Activated naive CD4-positive, alpha-beta T cell treated with anti-CD3 and anti-CD28 coated beads for 36 hours (primary cell): ENCODE measurements at regions not wholly inside any gene's neighbourhood (a gene's known extent, or its start where the extent isn't known, plus 50 kb on each side); places are given as distances from the start of the nearest gene placed in this dataset.

ENCODE experiments used
- CTCF ChIA-PET: fragments of 350-600 bp; sonication (Branson Sonifier 250); formaldehyde crosslinking; loops from one replicate; lab custom pipeline; 2021; ENCODE audit warnings: antibody characterized with exemption; lab: Charles Lee
- DNase-seq: peaks from one replicate; pipeline ENCODE4 v3.0.0-alpha.2; 2020
- H3K27ac Mint-ChIP-seq: one replicate; pipeline ENCODE4 v1.8.0; 2021; ENCODE audit warnings: mild to moderate bottlenecking, mixed read lengths
- H3K27me3 Mint-ChIP-seq: one replicate; pipeline ENCODE4 v1.8.0; 2021; ENCODE audit warnings: low read depth, mixed read lengths
- H3K36me3 Mint-ChIP-seq: one replicate; pipeline ENCODE4 v1.8.0; 2021; ENCODE audit warnings: low read depth, mixed read lengths
- H3K4me1 Mint-ChIP-seq: one replicate; pipeline ENCODE4 v1.8.0; 2021; ENCODE audit warnings: low read depth, mixed read lengths
- H3K4me3 Mint-ChIP-seq: one replicate; pipeline ENCODE4 v1.8.0; 2021; ENCODE audit warnings: mild to moderate bottlenecking, moderate library complexity, mixed read lengths
- H3K9me3 Mint-ChIP-seq: one replicate; pipeline ENCODE4 v1.8.0; 2021; ENCODE audit warnings: mixed read lengths
- intact Hi-C: fragments of 100-400 bp; cut with micrococcal nuclease; formaldehyde crosslinking; loops from one replicate; pipeline ENCODE4 v1.15.1; 2023

DNA sequence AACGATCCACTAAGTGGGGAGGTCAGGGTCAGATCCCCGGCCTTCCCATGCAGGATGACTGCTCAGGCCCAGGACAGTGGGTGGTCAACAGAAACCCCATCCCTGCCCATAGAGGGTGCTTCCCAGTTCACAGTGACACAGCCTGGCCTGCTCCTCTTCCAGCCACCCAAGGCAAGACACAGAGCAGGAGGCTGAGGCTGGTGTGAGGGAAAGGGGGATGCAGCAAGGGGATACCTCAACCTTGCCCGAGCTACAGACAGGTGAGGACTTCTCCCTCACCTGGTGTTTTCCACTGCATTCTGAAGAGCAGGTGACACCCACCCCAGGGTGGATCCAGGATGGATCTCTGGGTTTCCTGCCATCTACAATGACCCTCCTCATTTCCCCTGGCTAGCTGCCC lies 106.7 kb downstream of the KIF26A start:
- no peak for DNase-seq
- intact Hi-C loops = no loop called here

DNA sequence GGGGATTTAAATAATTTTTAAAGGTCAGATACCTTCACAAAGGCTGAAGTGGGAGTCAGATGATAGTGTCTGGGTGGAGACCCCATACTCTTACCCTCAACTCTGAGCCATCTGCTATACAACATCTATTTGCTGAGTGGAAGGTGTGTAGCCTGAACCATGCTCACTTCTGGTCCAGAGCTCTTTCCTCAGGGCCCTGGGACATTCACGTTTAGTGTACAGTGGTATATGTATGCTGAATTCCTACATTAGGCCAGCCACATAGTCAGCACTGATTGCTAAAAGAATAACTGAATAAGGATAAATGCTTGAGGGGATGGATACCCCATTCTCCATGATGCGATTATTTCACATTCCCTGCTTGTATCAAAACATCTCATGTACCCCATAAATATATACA lies 107.3 kb downstream of the KIF26A start:
- DNase-seq = no peak
- intact Hi-C loops = no loop called here
- Mint-ChIP-seq H3K9me3 (peaks cover 2% of the 10 kb centered on the region), H3K4me3 (no peak overlapping the region), H3K27me3 (no peaks in the 10 kb centered on the region), H3K27ac (no peak overlapping the region), H3K36me3 (no peaks in the 10 kb centered on the region), H3K4me1 (no peaks in the 10 kb centered on the region)
- CTCF ChIA-PET = no interaction called here

More for the DNA sequence above, 106.7 kb downstream of the KIF26A start:
- Mint-ChIP-seq H3K27me3 (no peaks in the 10 kb centered on the region), H3K4me1 (no peaks in the 10 kb centered on the region), H3K4me3 (no peak overlapping the region), H3K9me3 (peaks cover 2% of the 10 kb centered on the region), H3K27ac (no peak overlapping the region), H3K36me3 (no peaks in the 10 kb centered on the region)
- CTCF ChIA-PET = no interaction called here

DNA sequence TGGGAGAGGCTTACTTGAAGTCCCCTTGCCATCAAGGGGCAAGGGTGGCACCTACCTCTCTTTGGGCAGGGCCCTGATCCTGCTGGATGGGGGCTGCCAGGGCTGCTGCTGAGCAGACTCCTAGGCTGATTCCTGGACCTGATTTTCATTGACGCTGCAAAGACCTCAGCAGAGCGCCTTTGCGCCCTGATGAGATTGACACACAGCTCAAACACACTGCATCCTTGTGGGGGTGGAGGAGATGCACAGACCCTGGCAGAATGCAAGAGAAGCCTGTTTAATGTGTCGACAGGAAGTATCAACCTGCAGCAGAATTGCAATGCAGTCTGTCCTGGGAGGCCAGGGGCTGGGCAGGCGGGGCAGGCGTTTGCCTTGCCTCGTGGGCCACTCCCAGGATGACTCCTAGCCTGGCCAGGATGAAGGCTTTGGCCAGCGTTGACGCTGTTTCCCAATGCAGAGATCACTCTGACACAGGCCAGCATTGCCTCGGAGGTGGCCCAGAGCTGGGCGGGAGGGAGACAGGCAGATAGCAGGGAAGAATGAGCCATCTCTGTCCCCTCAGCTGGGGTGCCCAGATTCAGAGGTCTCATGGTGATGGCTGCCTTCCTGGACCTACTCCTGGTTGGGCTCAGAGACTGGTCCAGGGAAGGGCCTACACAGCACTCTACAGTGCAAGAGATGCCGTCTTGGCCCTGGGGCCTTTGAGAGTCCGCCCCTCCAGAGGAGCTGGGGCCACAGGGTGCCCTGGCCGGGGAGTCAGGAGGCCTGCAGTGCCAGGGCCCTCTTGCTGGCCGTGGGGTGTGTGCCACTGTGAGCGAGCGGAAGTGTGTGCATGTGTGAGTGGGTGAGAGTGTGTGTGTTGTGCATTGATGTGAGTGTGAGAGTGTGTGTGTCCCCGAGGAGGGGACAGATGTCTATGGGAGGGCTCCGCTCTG lies 108.3 kb downstream of the KIF26A start:
- intact Hi-C loops = no loop called here
- Mint-ChIP-seq H3K36me3 (no peaks in the 10 kb centered on the region), H3K9me3 (peaks cover 2% of the 10 kb centered on the region), H3K27ac (no peak overlapping the region), H3K27me3 (no peaks in the 10 kb centered on the region), H3K4me3 (no peak overlapping the region), H3K4me1 (no peaks in the 10 kb centered on the region)
- CTCF ChIA-PET = no interaction called here
- no peak for DNase-seq

DNA sequence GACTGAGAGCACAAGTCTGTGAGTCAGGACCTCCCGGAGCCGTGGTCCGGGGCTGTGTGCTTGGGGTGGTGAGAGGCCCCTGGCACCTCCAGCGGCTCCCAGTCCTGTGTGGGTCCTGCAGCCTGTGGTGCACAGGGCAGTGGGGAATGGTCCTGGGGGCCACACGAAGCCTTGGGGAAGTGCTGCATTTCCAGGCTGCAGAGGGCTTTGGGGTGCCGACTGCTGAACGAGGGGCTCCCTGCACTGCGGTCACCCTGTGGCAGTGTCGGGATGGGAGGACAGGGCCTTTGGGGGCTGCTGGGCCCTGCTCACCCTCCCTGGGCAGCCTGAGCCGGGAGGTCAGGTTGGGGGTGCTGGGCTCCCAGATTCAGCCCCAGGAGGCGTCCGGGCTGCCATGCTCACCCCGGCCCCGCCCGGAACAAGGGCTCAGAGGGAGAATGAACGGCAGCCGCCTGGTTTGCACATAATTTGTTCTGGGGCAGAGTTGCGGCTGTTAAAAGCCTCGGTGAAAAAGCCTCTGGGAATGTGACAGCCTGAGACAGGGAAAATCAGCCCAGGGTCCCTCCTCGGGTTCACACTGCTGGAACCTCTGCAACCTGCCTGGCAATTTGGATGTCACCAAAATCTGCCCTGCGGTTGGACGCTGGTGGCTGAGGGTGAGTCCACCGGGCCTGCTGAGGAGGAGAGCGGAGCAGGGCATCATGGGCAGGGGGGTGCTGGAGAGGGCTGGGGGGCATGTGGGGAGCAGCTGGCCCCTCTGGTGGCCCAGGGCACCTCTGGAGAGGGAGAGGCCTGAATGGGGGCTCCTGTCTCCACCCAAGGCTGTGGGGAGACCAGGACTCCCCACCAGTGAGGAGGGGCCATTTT lies 109.2 kb downstream of the KIF26A start:
- intact Hi-C loops = no loop called here
- H3K36me3 Mint-ChIP-seq = no peaks in the 10 kb centered on the region

DNA sequence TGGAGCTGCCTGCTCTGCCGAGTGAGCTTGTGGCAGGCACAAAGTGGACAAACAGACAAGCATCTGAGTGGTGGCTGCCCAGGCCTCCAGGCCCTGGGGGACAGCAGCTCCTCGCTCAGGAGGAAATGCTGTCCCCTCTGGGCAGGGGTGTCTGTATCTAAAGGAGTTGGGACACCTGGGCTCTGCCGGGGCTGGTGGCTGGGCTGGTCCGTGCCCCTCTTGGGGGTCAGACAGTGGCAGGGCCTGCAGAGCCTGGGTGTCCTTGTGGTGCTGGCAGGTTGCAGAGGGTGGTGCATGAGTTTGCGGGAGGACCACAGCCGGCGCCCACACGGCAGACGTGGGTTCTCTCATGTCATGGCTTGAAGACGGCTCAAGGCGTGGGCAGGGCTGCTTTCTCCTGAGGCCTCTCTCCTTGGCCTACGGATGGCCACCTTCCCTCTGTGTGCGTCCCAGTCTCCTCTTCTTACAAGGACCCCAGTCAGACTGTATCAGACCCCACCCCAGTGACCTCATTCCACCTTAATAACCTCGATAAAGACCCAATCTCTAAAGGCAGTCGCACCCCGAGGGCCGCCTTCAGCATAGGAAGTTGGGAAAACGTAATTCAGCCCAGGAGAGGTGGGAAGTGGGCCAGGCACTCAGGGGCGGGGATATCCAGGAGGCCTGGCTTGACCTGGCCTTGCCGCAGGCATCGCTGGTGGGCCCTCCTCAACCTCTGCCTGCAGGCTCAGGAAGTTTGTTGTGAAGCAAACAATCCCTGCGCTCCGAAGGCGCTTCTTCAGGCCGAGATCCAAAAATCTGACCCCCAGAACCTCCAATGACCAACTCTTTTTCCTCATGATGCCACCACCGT lies 110.0 kb downstream of the KIF26A start:
- Mint-ChIP-seq H3K27me3 (no peaks in the 10 kb centered on the region), H3K36me3 (no peaks in the 10 kb centered on the region), H3K9me3 (peaks cover 2% of the 10 kb centered on the region), H3K4me3 (no peak overlapping the region), H3K27ac (no peak overlapping the region), H3K4me1 (no peaks in the 10 kb centered on the region)
- CTCF ChIA-PET = no interaction called here
- no peak for DNase-seq
- intact Hi-C loops = no loop called here

More for the DNA sequence above, 109.2 kb downstream of the KIF26A start:
- Mint-ChIP-seq H3K4me3 (no peak overlapping the region), H3K27me3 (no peaks in the 10 kb centered on the region), H3K4me1 (no peaks in the 10 kb centered on the region), H3K9me3 (peaks cover 2% of the 10 kb centered on the region), H3K27ac (no peak overlapping the region)
- CTCF ChIA-PET = no interaction called here
- DNase-seq = no peak

DNA sequence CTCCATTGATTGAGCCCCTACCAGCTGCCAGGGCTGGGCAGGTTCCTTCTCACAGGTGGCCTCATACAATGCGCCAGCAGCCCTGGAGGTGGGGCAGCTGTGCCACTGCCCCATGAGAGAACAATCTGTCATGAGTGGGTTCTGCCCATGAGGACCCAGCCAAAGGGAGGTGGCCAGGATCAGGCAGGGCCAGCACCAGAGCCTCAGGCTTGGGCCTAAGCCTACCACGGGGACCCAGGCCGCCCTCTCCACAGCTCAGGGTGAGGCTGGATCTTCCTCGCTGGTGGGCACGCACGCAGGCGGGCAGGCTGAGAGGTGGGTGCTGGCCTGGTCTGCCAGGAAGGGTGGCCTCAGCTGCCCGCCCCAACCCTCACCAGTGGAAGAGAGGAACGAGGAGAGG lies 110.7 kb downstream of the KIF26A start:
- CTCF ChIA-PET = no interaction called here
- intact Hi-C loops = no loop called here
- no peak for DNase-seq
- no peak overlapping the region for H3K4me3 Mint-ChIP-seq
- H3K4me1 Mint-ChIP-seq = no peaks in the 10 kb centered on the region
- H3K27ac Mint-ChIP-seq = no peak overlapping the region
- H3K9me3 Mint-ChIP-seq = peaks cover 2% of the 10 kb centered on the region
- H3K27me3 Mint-ChIP-seq = no peaks in the 10 kb centered on the region
- no peaks in the 10 kb centered on the region for H3K36me3 Mint-ChIP-seq

DNA sequence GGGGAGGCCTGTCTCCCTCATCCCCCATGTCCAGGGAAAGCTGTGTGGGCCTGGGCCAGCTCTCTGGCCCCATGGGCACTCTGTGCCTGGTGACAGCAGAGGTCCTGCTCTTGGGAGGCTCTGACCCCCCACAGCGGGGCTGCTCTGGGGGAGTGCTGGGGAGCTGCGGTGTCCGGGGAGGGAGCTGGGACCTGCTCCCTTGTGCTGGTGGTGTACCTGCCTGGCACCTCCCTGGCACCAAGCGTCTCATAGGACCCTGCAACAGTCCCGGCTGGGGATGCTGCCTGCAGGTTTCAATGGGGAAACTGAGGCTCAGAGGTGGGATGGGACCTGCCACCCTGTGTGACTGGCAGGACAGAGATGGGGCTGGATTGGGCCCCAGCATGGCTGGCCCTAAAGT lies 111.3 kb downstream of the KIF26A start:
- no peak for DNase-seq
- H3K4me3 Mint-ChIP-seq = no peak overlapping the region
- H3K36me3 Mint-ChIP-seq = no peaks in the 10 kb centered on the region
- no peaks in the 10 kb centered on the region for H3K4me1 Mint-ChIP-seq
- no peaks in the 10 kb centered on the region for H3K27me3 Mint-ChIP-seq
- H3K27ac Mint-ChIP-seq = no peak overlapping the region
- intact Hi-C loops = no loop called here
- CTCF ChIA-PET = no interaction called here
- peaks cover 2% of the 10 kb centered on the region for H3K9me3 Mint-ChIP-seq

DNA sequence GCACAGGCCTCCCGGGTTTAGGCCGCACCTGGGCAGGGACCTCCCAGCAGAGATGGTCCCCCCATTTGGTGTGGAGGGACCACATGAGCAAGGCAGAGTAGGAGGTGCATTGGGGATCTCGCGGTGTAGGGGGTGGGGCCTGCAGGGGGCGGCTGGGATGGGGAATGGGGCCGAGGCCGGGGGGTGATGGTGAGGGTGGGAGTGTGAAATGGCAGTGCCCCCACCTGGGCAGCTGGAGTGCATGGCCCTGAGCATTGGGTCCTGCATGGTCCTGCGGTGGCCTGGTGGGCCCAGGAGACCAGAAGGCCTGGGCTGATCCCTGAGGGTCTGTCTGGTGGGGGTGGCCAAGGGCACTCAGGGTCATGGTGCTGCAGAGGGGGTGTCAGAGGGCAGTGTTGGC lies 111.8 kb downstream of the KIF26A start:
- Mint-ChIP-seq H3K27ac (no peak overlapping the region), H3K4me1 (no peaks in the 10 kb centered on the region), H3K27me3 (no peaks in the 10 kb centered on the region), H3K9me3 (peaks cover 2% of the 10 kb centered on the region), H3K36me3 (no peaks in the 10 kb centered on the region), H3K4me3 (no peak overlapping the region)
- intact Hi-C loops = no loop called here
- CTCF ChIA-PET = no interaction called here
- DNase-seq = no peak

DNA sequence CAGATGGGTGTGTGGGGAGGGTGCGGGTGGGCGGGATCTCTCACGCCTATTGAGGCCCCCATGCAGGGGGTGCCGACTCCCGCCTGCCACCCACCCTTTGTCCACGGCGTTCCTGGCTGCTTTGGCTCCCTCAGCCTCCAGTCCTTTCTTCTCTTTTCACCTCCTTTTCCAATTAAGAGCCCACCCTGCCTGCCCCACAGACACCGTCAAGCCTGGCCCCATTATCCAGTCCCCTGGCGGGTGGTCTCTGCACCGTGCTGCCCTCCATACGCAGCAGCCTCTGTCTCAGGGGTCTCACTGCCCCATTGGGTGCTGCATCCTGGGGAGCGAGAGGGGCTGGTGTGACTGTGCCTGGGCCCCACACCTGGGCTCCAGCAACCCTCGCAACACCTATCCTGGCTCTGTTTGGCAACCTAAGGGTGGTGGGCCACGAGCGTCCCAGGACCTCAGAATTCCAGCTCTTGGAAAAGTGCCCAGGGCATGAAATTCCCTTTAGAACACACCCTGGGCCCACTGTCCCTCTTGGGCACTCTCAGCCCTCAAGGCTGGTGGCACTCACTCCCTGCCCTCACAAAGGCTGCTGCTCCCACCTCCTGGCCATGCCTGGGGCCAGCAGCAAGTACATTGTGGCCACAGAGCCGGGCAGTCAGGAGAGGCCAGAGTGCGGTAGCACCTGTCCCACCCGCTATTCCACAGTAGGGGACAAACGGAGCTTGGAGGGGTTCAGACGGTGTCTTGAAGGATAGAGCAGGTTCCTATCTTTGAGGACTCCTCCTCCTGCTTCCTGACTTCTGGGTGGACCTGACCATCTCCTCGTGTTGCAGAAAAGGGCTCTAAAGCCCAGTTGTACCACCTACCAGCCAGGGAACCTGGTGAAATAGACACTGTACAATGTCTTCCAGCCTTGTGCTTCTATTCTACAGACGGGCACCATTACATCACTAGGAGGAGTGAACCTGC lies 114.1 kb downstream of the KIF26A start:
- CTCF ChIA-PET = no interaction called here
- Mint-ChIP-seq H3K27me3 (peaks cover 9% of the 10 kb centered on the region), H3K27ac (no peak overlapping the region), H3K4me1 (no peaks in the 10 kb centered on the region), H3K4me3 (no peak overlapping the region), H3K9me3 (no peaks in the 10 kb centered on the region), H3K36me3 (no peaks in the 10 kb centered on the region)
- intact Hi-C loops = no loop called here
- no peak for DNase-seq

DNA sequence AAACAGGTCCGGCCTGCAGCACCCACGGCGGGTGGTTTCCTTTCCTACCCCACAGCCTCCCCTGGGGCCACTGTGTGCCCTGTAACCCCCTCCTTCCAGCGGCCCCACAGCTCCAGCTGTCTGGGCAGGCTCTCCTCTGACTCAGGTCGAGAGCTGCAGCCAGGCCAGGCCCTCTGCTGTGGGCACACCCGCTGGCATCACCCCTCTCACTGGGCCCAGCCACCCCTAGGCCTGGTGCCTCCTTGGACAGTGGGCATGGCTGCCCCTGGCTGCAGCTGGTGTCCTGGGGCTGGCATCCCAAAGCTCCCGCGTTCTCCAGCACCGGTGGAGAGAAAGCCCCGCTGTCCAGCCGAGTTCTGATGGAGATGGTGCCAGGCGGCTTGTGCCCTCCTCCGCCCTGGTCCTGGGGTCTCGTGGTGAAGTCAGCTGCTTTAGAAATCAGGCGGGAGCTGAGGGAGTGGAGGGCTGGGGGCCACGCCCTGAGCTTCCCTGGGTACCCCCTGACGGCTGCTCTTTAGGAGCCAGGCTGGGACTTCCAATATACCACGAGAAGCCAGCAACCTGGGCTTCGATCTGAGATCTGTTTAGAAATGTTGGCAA lies 114.9 kb downstream of the KIF26A start:
- intact Hi-C loops = no loop called here
- Mint-ChIP-seq H3K4me3 (no peak overlapping the region), H3K27me3 (peaks cover 9% of the 10 kb centered on the region), H3K4me1 (no peaks in the 10 kb centered on the region), H3K9me3 (no peaks in the 10 kb centered on the region), H3K27ac (no peak overlapping the region), H3K36me3 (no peaks in the 10 kb centered on the region)
- DNase-seq = no peak
- CTCF ChIA-PET = no interaction called here

DNA sequence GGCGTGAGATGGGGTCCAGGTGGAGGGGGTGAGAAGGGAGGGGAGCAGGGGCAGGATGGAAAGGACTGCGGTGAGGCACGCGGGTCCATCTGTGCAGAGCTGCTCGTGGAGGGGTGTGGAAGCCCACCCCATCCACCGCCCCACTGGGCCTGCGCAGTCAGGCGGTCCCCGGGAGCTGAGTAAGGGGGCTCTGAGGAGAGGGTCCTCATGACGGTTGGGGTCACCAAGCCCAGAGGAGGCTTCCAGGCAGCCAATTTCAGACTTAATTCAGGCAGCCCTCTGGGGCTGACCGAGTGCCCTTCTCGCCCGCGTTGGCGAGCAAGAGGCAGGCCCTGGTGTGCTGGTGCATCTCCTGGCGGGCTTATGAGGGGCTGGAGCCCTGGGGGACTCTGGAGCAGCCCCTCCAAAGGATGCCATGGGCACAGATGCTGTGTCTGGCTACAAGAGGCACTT lies 115.5 kb downstream of the KIF26A start:
- intact Hi-C loops = no loop called here
- no peak for DNase-seq
- no peak overlapping the region for H3K4me3 Mint-ChIP-seq
- CTCF ChIA-PET = no interaction called here
- H3K9me3 Mint-ChIP-seq = no peaks in the 10 kb centered on the region
- H3K27ac Mint-ChIP-seq = no peak overlapping the region
- no peaks in the 10 kb centered on the region for H3K4me1 Mint-ChIP-seq
- H3K36me3 Mint-ChIP-seq = no peaks in the 10 kb centered on the region
- H3K27me3 Mint-ChIP-seq = peaks cover 9% of the 10 kb centered on the region
